Common myeloid progenitor, CD34-positive (primary cell): ENCODE measurements at regions not wholly inside any gene's neighbourhood (a gene's known extent, or its start where the extent isn't known, plus 50 kb on each side); places are given as distances from the start of the nearest gene placed in this dataset.
"Not testable (repeated sequence)": the region's sequence is repeated elsewhere in the genome, so short reads cannot be mapped to it uniquely, and the experiment has no call there.

Experiments used
- CTCF ChIA-PET: fragments of 350-600 bp; sonication (Branson Sonifier 250); formaldehyde crosslinking; loops from one replicate; lab custom pipeline; 2021; ENCODE audit warnings: antibody characterized with exemption; lab: Charles Lee
- POLR2A ChIA-PET: fragments of 350-600 bp; sonication (Branson Sonifier 250); formaldehyde crosslinking; loops from one replicate; lab custom pipeline; 2021; ENCODE audit warnings: antibody characterized with exemption; lab: Charles Lee
- DNase-seq, 3 donors: peaks; one replicate each; pipeline versions ENCODE4 v3.0.0 to v3.0.0-alpha.2; 2013
- H3K27ac ChIP-seq, 2 experiments: 1 replicate in 1 of 2; 2 replicates in 1 of 2; pipeline ENCODE4 v1.7.0; 2013; ENCODE audit warnings: inconsistent platforms in 2 of 2, low read length in 2 of 2, mild to moderate bottlenecking in 2 of 2, low read depth in 1 of 2, moderate library complexity in 1 of 2; ENCODE audit not compliant: severe bottlenecking in 2 of 2, insufficient read depth in 1 of 2, poor library complexity in 1 of 2
- H3K27me3 ChIP-seq, 5 experiments: replicated peaks in 2 of 5; 1 replicate in 3 of 5; 2 replicates in 2 of 5; pipeline versions ENCODE4 v1.6.1 to v1.7.0; 2013; ENCODE audit warnings: low read length in 4 of 5, mild to moderate bottlenecking in 2 of 5, moderate library complexity in 2 of 5, inconsistent platforms in 1 of 5; ENCODE audit not compliant: insufficient read depth in 5 of 5, control insufficient read depth in 4 of 5
- H3K36me3 ChIP-seq, 4 experiments: 1 replicate in 2 of 4; 2 replicates in 2 of 4; pipeline versions ENCODE4 v1.6.1 to v1.7.0; 2013; ENCODE audit warnings: low read length in 3 of 4, control low read depth in 1 of 4, mild to moderate bottlenecking in 1 of 4; ENCODE audit not compliant: control insufficient read depth in 4 of 4, insufficient read depth in 4 of 4
- H3K4me1 ChIP-seq, 4 experiments: 1 replicate in 3 of 4; 2 replicates in 1 of 4; pipeline versions ENCODE4 v1.6.1 to v1.7.1; 2013; ENCODE audit warnings: low read length in 3 of 4, mild to moderate bottlenecking in 3 of 4, control low read depth in 1 of 4, inconsistent platforms in 1 of 4, moderate library complexity in 1 of 4; ENCODE audit not compliant: control insufficient read depth in 4 of 4, insufficient read depth in 4 of 4; ENCODE audit errors: control extremely low read depth in 1 of 4
- H3K4me3 ChIP-seq, 7 experiments: 1 replicate in 4 of 7; 2 replicates in 3 of 7; pipeline versions ENCODE4 v1.5.1 to v1.7.0; 2013; ENCODE audit warnings: mild to moderate bottlenecking in 7 of 7, low read length in 6 of 7, moderate library complexity in 6 of 7, inconsistent platforms in 2 of 7, low read depth in 2 of 7, control low read depth in 1 of 7; ENCODE audit not compliant: insufficient read depth in 4 of 7, control insufficient read depth in 1 of 7; ENCODE audit errors: extremely low read depth in 1 of 7
- H3K9me3 ChIP-seq, 5 experiments: 1 replicate in 4 of 5; 2 replicates in 1 of 5; pipeline versions ENCODE4 v1.6.1 to v1.7.1; 2013; ENCODE audit warnings: low read length in 4 of 5, mild to moderate bottlenecking in 2 of 5, inconsistent platforms in 1 of 5, low read depth in 1 of 5, moderate library complexity in 1 of 5; ENCODE audit not compliant: control insufficient read depth in 4 of 5, insufficient read depth in 2 of 5; ENCODE audit errors: control extremely low read depth in 1 of 5
- WGBS: methylation state at CpG from one replicate; pipeline ENCODE4 v1.1.5; 2013; ENCODE audit not compliant: insufficient coverage; 5-methylcytosine and 5-hydroxymethylcytosine counted together

- H3K27ac ChIP-seq = no peak overlapping the region
- H3K4me1 ChIP-seq = no peaks in the 10 kb centered on the region
- H3K36me3 ChIP-seq = no peaks in the 10 kb centered on the region
- CTCF ChIA-PET = no interaction called here
- no peaks in the 10 kb centered on the region for H3K27me3 ChIP-seq
- H3K9me3 ChIP-seq = no peaks in the 10 kb centered on the region
- WGBS = no CpG with 5 or more reads among the region's 1 CpG
- no peak for DNase-seq
- H3K4me3 ChIP-seq = no peak overlapping the region
- POLR2A ChIA-PET = no interaction called here
Observed at GRCh38 chr15:24394303-24394702, 281.3 kb upstream of the NPAP1 start.

DNA sequence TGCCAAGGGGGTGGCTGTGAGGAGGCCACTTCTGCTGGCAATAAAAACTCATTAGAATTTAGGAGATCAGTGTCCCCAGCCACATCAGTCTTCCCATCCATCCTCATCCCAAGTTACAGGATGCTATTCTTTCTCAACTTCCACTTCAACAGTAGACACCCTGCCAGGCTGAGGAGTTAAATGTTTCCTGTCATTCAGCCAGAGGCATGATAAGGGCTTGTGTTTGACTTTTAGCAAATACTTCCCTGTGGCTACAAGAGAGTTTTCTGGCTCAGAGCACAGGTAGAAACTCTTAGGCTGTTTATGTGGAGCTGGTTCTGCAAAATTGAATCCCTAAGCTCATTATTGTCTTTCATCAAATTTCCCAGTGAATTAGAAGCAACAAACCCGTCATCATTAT, 262.9 kb upstream of the NPAP1 start:
- WGBS = no CpG with 5 or more reads among the region's 1 CpG
- H3K9me3 ChIP-seq, CTCF ChIA-PET, H3K27me3 ChIP-seq, H3K27ac ChIP-seq, H3K4me3 ChIP-seq, H3K36me3 ChIP-seq, H3K4me1 ChIP-seq, POLR2A ChIA-PET, DNase-seq: not testable (repeated sequence)

DNA sequence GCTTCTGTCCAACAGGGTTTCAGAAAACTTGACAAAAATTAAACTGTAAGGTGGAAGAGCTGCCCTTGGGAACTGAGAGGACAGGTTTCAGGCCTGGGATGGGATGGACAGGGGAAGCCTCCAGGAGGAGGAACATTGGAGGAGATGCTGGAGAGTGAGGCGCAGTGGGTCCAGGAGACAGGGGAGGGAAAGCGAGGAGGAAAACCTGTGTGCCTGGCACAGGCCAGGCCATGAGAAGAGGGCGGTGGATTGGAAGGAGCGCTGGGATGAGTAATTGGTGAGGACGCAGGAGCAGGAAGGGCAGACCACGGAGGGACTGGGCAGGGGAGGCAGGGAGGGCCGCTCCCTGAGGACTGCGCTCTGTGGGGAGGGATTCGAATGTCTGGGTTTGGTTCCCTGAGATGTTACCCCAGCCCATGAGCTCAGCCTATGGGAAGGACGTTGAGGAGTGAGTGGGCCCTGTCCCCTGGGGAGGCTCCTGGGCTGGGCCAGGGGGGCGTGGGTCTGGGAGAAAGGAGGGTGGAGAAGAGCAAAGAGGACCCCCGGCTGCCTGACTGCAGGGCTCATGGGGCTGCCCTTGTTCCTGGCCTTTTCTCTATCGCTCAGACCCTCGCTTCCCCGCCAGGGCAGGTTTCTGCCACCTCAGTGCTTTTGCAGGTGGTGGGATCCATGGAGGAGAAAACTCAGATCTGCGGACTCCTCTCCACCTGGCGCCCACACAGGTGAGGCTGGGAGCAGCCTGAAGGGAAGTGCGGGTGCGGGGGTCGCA, 249.1 kb upstream of the NPAP1 start:
- H3K9me3 ChIP-seq, H3K36me3 ChIP-seq, DNase-seq, H3K4me1 ChIP-seq, H3K27me3 ChIP-seq, CTCF ChIA-PET, POLR2A ChIA-PET, H3K4me3 ChIP-seq, H3K27ac ChIP-seq: not testable (repeated sequence)
- WGBS = 74% methylated on average over 6 of the region's 20 CpGs

GRCh38 chr15:24427055-24427400, 248.5 kb upstream of the NPAP1 start:
- H3K27me3 ChIP-seq, H3K4me1 ChIP-seq, H3K27ac ChIP-seq, POLR2A ChIA-PET, CTCF ChIA-PET, DNase-seq, H3K36me3 ChIP-seq, H3K9me3 ChIP-seq: not testable (repeated sequence)
- peak overlapping the region in 1 of 7 experiments; percentile 37 for H3K4me3 ChIP-seq
- 7% methylated on average over 15 of the region's 26 CpGs for WGBS

GRCh38 chr15:24435075-24435820, 240.3 kb upstream of the NPAP1 start:
- H3K4me1 ChIP-seq, H3K9me3 ChIP-seq, CTCF ChIA-PET, DNase-seq, H3K36me3 ChIP-seq, H3K4me3 ChIP-seq, H3K27ac ChIP-seq, H3K27me3 ChIP-seq, POLR2A ChIA-PET: not testable (repeated sequence)
- WGBS = 100% methylated on average over 1 of the region's 2 CpGs

GRCh38 chr15:24437270-24437669, 238.3 kb upstream of the NPAP1 start:
- H3K4me3 ChIP-seq, POLR2A ChIA-PET, H3K27me3 ChIP-seq, CTCF ChIA-PET, H3K9me3 ChIP-seq, H3K36me3 ChIP-seq, DNase-seq, H3K27ac ChIP-seq, H3K4me1 ChIP-seq: not testable (repeated sequence)
- 30% methylated on average over 1 of the region's 5 CpGs for WGBS

GRCh38 chr15:24437735-24438134, 237.8 kb upstream of the NPAP1 start:
- H3K4me1 ChIP-seq, POLR2A ChIA-PET, H3K9me3 ChIP-seq, H3K27ac ChIP-seq, H3K27me3 ChIP-seq, CTCF ChIA-PET, DNase-seq, H3K4me3 ChIP-seq, H3K36me3 ChIP-seq: not testable (repeated sequence)
- WGBS = no CpG with 5 or more reads among the region's 1 CpG
